ENCODE measurements at regions not wholly inside any gene's neighbourhood (a gene's known extent, or its start where the extent isn't known, plus 50 kb on each side); places are given as distances from the start of the nearest gene placed in this dataset.

GRCh38 chr22:22068025-22068424 lies 85.4 kb upstream of the TOP3B start:
- TF ChIP-seq EZH2 (IDR thresholded peaks at IDR 0.05; ENCODE audit: borderline replicate concordance, low read depth, low read length, poor library complexity, severe bottlenecking) = no peak
- no peak for TF ChIP-seq CTCF (conservative IDR thresholded peaks at IDR 0.05; ENCODE audit: low read depth, low read length)

Measured in A673 (cell line).